PC-3 (cell line): ENCODE measurements at regions not wholly inside any gene's neighbourhood (a gene's known extent, or its start where the extent isn't known, plus 50 kb on each side); places are given as distances from the start of the nearest gene placed in this dataset.

Experiments used
- ATAC-seq: fragments of 200-7000 bp; cut with Tn5 transposase; 2 replicates; pipeline ENCODE4 v1.9.1; 2020; ENCODE audit warnings: mild to moderate bottlenecking, moderate library complexity
- BruUV-seq: library from RNA; stranded (reverse); fragments of 400-500 nt; replicated peaks from 2 replicates; lab custom pipeline; 2021; lab: Mats Ljungman, UMichigan
- CTCF ChIA-PET: fragments of 300-600 bp; sonication (Branson Sonifier 250); formaldehyde crosslinking; loops from one replicate; lab custom pipeline; 2022; ENCODE audit warnings: antibody characterized with exemption; lab: Charles Lee
- POLR2A ChIA-PET: fragments of 300-600 bp; sonication (Branson Sonifier 250); formaldehyde crosslinking; loops from one replicate; lab custom pipeline; 2022; ENCODE audit warnings: antibody characterized with exemption; ENCODE audit not compliant: unreplicated experiment; lab: Charles Lee
- DNase-seq: peaks from one replicate; pipeline ENCODE4 v3.0.0-alpha.2; 2015
- H2AFZ ChIP-seq: fragments of 300-600 bp; sonication (generic); 2 replicates; pipeline ENCODE4 v1.6.0; 2016; ENCODE audit warnings: antibody characterized with exemption, low read length
- H3F3A ChIP-seq: fragments of 300-600 bp; sonication (generic); one replicate; pipeline ENCODE4 v1.6.0; 2017; ENCODE audit warnings: antibody characterized with exemption, low read length, control low read depth, mild to moderate bottlenecking; ENCODE audit not compliant: unreplicated experiment
- H3K27ac ChIP-seq: fragments of 300-600 bp; sonication (generic); 2 replicates; pipeline ENCODE4 v1.5.1; 2016; ENCODE audit warnings: mild to moderate bottlenecking, low read length
- H3K27me3 ChIP-seq: fragments of 300-600 bp; sonication (generic); 2 replicates; pipeline ENCODE4 v1.6.1; 2016; ENCODE audit warnings: low read length, mixed read lengths
- H3K36me3 ChIP-seq: fragments of 300-600 bp; sonication (generic); 2 replicates; pipeline ENCODE4 v1.6.1; 2016; ENCODE audit warnings: low read depth, mixed run types, low read length, mixed read lengths
- H3K4me1 ChIP-seq: fragments of 300-600 bp; sonication (generic); 2 replicates; pipeline ENCODE4 v1.5.1; 2016; ENCODE audit warnings: low read length; ENCODE audit not compliant: insufficient read depth
- H3K4me2 ChIP-seq: fragments of 300-600 bp; sonication (generic); 2 replicates; pipeline ENCODE4 v1.6.0; 2016; ENCODE audit warnings: low read length
- H3K4me3 ChIP-seq: fragments of 300-600 bp; sonication (generic); 2 replicates; pipeline ENCODE4 v1.5.1; 2016; ENCODE audit warnings: mild to moderate bottlenecking, low read length, mixed read lengths
- H3K79me2 ChIP-seq: fragments of 300-600 bp; sonication (generic); 2 replicates; pipeline ENCODE4 v1.6.1; 2017; ENCODE audit warnings: low read length, mixed read lengths
- H3K9ac ChIP-seq: fragments of 300-600 bp; sonication (generic); 2 replicates; pipeline ENCODE4 v1.6.0; 2016; ENCODE audit warnings: mild to moderate bottlenecking, low read length
- H3K9me2 ChIP-seq: fragments of 300-600 bp; sonication (generic); replicated peaks from 2 replicates; pipeline ENCODE4 v1.6.1; 2016; ENCODE audit warnings: mixed run types, low read length, mixed read lengths
- H3K9me3 ChIP-seq: fragments of 300-600 bp; sonication (generic); 2 replicates; pipeline ENCODE4 v1.6.1; 2016; ENCODE audit warnings: low read length, mixed read lengths
- H4K20me1 ChIP-seq: fragments of 300-600 bp; sonication (generic); 2 replicates; pipeline ENCODE4 v1.6.1; 2016; ENCODE audit warnings: low read length, mixed read lengths
- EZH2 ChIP-seq: fragments of 300-600 bp; sonication (generic); IDR thresholded peaks from one replicate; pipeline ENCODE4 v1.6.1; 2017; ENCODE audit warnings: antibody characterized with exemption, mild to moderate bottlenecking, low read length; ENCODE audit not compliant: unreplicated experiment
- EZH2phosphoT487 ChIP-seq: fragments of 300-600 bp; sonication (generic); IDR thresholded peaks from 2 replicates; pipeline ENCODE4 v1.6.1; 2018; ENCODE audit warnings: mild to moderate bottlenecking, antibody characterized with exemption, low read length, borderline replicate concordance
- intact Hi-C: fragments of 100-400 bp; cut with micrococcal nuclease; formaldehyde crosslinking; loops from 2 replicates; pipeline ENCODE4 v1.9.0; 2023
- TF ChIP-seq, protein P1 (sequence below): fragments of 300-600 bp; sonication (generic); conservative IDR thresholded peaks from 2 replicates; pipeline ENCODE4 v1.5.1; 2017; ENCODE audit warnings: antibody characterized with exemption, low read depth, mild to moderate bottlenecking, low read length

DNA sequence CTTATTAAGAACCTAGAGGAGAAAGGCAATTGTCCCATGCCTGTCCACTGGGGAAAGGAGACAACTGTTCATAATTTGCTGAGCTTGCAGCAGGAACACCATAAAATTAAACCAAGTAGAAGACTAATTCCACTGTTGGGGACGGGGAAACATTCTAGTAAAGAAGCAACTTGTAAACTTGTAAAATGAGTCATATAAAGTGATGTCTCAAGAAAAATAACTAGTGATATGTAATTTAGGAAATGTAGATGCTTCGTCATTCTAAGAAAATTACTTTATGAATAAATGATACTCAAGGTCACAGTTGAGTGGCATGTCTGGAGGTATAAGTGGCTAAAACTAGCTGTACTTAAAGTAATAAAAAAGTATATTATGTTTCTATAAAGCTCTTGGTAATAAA is 121.2 kb upstream of the MID1 start:
- POLR2A ChIA-PET, result no interaction called here
- no peak overlapping the region for H3K9ac ChIP-seq
- peak; percentile 57 for DNase-seq
- no peaks in the 10 kb centered on the region for H3K79me2 ChIP-seq
- TF ChIP-seq, protein P1, sequence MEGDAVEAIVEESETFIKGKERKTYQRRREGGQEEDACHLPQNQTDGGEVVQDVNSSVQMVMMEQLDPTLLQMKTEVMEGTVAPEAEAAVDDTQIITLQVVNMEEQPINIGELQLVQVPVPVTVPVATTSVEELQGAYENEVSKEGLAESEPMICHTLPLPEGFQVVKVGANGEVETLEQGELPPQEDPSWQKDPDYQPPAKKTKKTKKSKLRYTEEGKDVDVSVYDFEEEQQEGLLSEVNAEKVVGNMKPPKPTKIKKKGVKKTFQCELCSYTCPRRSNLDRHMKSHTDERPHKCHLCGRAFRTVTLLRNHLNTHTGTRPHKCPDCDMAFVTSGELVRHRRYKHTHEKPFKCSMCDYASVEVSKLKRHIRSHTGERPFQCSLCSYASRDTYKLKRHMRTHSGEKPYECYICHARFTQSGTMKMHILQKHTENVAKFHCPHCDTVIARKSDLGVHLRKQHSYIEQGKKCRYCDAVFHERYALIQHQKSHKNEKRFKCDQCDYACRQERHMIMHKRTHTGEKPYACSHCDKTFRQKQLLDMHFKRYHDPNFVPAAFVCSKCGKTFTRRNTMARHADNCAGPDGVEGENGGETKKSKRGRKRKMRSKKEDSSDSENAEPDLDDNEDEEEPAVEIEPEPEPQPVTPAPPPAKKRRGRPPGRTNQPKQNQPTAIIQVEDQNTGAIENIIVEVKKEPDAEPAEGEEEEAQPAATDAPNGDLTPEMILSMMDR, result no peak
- no peak for TF ChIP-seq EZH2phosphoT487
- no peak for TF ChIP-seq EZH2
- no peaks in the 10 kb centered on the region for H3K9me2 ChIP-seq
- peaks cover 11% of the 10 kb centered on the region; the same call in 1 of the 2 replicates for H3K4me1 ChIP-seq
- CTCF ChIA-PET, result no interaction called here
- no peaks in the 10 kb centered on the region for H3K36me3 ChIP-seq
- intact Hi-C loops, result no loop called here
- no TSS peak for BruUV-seq
- peak; percentile 67 for ATAC-seq
- H4K20me1 ChIP-seq, result no peaks in the 10 kb centered on the region
- H2AFZ ChIP-seq, result no peak overlapping the region
- no peak overlapping the region for H3K4me2 ChIP-seq
- H3F3A ChIP-seq, result no peaks in the 10 kb centered on the region
- H3K27ac ChIP-seq, result no peak overlapping the region
- no peak overlapping the region for H3K4me3 ChIP-seq
- no peaks in the 10 kb centered on the region for H3K27me3 ChIP-seq
- no peaks in the 10 kb centered on the region for H3K9me3 ChIP-seq

DNA sequence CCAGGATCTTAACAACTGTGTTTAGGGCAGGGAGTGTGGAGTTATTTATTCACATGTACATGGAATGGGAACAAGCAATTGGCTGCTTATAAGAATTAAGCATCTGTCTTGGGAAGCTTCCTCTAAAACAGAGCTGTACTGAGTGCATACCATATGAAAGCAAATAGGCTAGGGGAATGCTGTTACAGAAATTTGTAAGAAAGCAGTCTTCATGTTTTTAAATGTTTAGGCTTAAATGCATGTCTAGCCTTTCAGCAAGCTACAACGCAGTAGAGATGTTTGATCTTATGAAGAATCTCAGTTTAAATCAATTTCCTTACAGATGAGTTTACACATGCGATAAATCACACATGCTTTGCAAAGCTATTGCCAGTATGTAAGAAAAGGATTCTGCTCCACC is 123.1 kb upstream of the MID1 start:
- Histone ChIP-seq H3F3A (no peaks in the 10 kb centered on the region), H3K36me3 (no peaks in the 10 kb centered on the region), H3K4me1 (peaks cover 11% of the 10 kb centered on the region; the same call in 1 of the 2 replicates), H3K27me3 (no peaks in the 10 kb centered on the region), H3K79me2 (no peaks in the 10 kb centered on the region), H3K9me3 (no peaks in the 10 kb centered on the region), H4K20me1 (no peaks in the 10 kb centered on the region), H3K4me2 (no peak overlapping the region), H2AFZ (no peak overlapping the region), H3K9me2 (no peaks in the 10 kb centered on the region), H3K27ac (no peak overlapping the region), H3K9ac (no peak overlapping the region), H3K4me3 (no peak overlapping the region)
- intact Hi-C loops, result no loop called here
- CTCF ChIA-PET, result no interaction called here
- ATAC-seq (no peak), DNase-seq (no peak)
- TF ChIP-seq, protein P1, result no peak
- no peak for TF ChIP-seq EZH2phosphoT487
- POLR2A ChIA-PET, result no interaction called here
- no TSS peak for BruUV-seq

DNA sequence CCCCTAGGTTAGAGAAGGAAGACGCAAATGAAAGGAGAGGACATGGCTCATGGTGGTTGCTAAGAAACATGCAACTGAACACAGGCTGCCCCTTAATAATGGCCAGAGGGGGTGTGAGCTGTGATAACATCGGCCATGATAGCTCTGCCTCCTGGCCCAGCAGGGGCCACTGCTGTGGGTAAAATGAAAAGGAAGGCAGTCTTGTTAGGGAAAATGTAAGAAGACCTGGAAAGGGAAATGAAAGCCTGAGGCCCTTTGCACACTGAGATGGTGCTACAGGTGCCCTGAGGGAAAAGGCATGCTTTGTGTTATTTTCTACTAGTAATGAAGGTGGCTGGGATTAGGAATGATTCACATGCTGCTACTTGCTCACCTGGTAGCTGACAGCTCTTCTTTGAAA is 123.6 kb upstream of the MID1 start:
- H3K4me1 ChIP-seq, result peaks cover 11% of the 10 kb centered on the region; the same call in 1 of the 2 replicates
- H3K4me3 ChIP-seq, result no peak overlapping the region
- no peak overlapping the region for H3K4me2 ChIP-seq
- no TSS peak for BruUV-seq
- H3K36me3 ChIP-seq, result no peaks in the 10 kb centered on the region
- no peaks in the 10 kb centered on the region for H3K79me2 ChIP-seq
- CTCF ChIA-PET, result no interaction called here
- H3K27me3 ChIP-seq, result no peaks in the 10 kb centered on the region
- H3F3A ChIP-seq, result no peaks in the 10 kb centered on the region
- no peak overlapping the region for H3K27ac ChIP-seq
- H3K9me3 ChIP-seq, result no peaks in the 10 kb centered on the region
- H3K9ac ChIP-seq, result no peak overlapping the region
- no peak for DNase-seq
- H2AFZ ChIP-seq, result no peak overlapping the region
- ATAC-seq, result no peak
- POLR2A ChIA-PET, result no interaction called here
- TF ChIP-seq, protein P1, result no peak
- TF ChIP-seq EZH2, result no peak
- TF ChIP-seq EZH2phosphoT487, result no peak
- H3K9me2 ChIP-seq, result no peaks in the 10 kb centered on the region
- H4K20me1 ChIP-seq, result no peaks in the 10 kb centered on the region
- intact Hi-C loops, result no loop called here
